Progenitor cell of endocrine pancreas (in vitro differentiated cells): ENCODE measurements at regions not wholly inside any gene's neighbourhood (a gene's known extent, or its start where the extent isn't known, plus 50 kb on each side); places are given as distances from the start of the nearest gene placed in this dataset.

ENCODE experiments used
- DNase-seq: peaks from one replicate; pipeline ENCODE4 v3.0.0; 2021; ENCODE audit warnings: low spot score; ENCODE audit not compliant: unreplicated experiment
- H3K27ac Mint-ChIP-seq: 2 replicates; pipeline ENCODE4 v1.8.0; 2021; ENCODE audit warnings: mild to moderate bottlenecking, moderate library complexity, mixed read lengths
- H3K27me3 Mint-ChIP-seq: 2 replicates; pipeline ENCODE4 v1.8.0; 2021; ENCODE audit warnings: mixed read lengths
- H3K36me3 Mint-ChIP-seq: 2 replicates; pipeline ENCODE4 v1.8.0; 2022; ENCODE audit warnings: mixed read lengths; ENCODE audit not compliant: insufficient read depth
- H3K4me1 Mint-ChIP-seq: 2 replicates; pipeline ENCODE4 v1.8.0; 2021; ENCODE audit warnings: low read depth, mixed read lengths
- H3K4me3 Mint-ChIP-seq: 2 replicates; pipeline ENCODE4 v1.8.0; 2021; ENCODE audit warnings: low read depth, mild to moderate bottlenecking, moderate library complexity, mixed read lengths
- H3K9me3 Mint-ChIP-seq: 2 replicates; pipeline ENCODE4 v1.8.0; 2021; ENCODE audit warnings: low read depth, mixed read lengths
- TF ChIP-seq, protein P1 (sequence below): fragments of 200-600 bp; sonication (generic); IDR thresholded peaks from one replicate; pipeline ENCODE4 v1.5.0; 2021; ENCODE audit warnings: antibody characterized with exemption, mild to moderate bottlenecking; ENCODE audit not compliant: unreplicated experiment

DNA sequence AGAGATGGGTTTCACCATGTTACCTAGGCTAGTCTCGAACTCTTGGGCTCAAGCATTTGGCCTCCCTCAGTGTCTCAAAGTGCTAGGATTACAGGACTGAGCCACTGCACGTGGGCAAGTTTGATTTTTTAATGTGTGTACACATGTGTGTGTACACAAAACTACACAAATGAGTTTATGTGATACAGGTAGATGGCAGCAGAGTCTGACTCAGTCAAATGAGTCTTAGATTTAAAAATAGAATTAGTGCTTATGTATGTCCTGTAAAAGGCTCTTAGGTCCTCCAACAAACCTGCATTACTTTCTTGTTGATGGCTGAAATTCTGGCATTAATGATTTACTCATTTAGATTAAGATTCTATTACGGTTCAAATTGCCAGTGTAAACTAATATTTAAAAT, 293.7 kb downstream of the PCDH17 start:
- TF ChIP-seq, protein P1, sequence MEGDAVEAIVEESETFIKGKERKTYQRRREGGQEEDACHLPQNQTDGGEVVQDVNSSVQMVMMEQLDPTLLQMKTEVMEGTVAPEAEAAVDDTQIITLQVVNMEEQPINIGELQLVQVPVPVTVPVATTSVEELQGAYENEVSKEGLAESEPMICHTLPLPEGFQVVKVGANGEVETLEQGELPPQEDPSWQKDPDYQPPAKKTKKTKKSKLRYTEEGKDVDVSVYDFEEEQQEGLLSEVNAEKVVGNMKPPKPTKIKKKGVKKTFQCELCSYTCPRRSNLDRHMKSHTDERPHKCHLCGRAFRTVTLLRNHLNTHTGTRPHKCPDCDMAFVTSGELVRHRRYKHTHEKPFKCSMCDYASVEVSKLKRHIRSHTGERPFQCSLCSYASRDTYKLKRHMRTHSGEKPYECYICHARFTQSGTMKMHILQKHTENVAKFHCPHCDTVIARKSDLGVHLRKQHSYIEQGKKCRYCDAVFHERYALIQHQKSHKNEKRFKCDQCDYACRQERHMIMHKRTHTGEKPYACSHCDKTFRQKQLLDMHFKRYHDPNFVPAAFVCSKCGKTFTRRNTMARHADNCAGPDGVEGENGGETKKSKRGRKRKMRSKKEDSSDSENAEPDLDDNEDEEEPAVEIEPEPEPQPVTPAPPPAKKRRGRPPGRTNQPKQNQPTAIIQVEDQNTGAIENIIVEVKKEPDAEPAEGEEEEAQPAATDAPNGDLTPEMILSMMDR = no peak
- H3K27me3 Mint-ChIP-seq = no peaks in the 10 kb centered on the region
- no peaks in the 10 kb centered on the region for H3K36me3 Mint-ChIP-seq
- no peaks in the 10 kb centered on the region for H3K9me3 Mint-ChIP-seq
- no peak for DNase-seq
- H3K27ac Mint-ChIP-seq = no peak overlapping the region
- H3K4me1 Mint-ChIP-seq = peaks cover 12% of the 10 kb centered on the region
- H3K4me3 Mint-ChIP-seq = no peak overlapping the region

DNA sequence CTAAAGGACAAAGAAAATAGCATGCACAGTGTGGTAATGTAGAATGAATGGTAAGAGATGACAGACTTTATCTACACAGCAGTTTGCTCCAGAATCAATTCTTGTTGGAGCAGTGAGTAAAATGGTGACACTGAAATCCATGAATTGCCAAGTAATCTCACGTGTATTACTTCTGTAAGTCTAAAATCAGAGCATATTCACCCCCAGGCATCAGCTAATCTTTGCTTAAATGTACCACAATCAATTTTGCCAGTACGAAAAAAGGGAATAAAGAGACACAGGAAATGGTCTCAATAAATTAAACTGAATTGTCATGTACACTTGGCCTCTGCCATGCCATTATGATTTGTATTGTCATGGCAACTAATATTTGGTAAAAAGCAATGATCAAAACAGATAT, 294.2 kb downstream of the PCDH17 start:
- Mint-ChIP-seq H3K27me3 (no peaks in the 10 kb centered on the region), H3K4me3 (no peak overlapping the region), H3K4me1 (peaks cover 9% of the 10 kb centered on the region), H3K36me3 (no peaks in the 10 kb centered on the region), H3K9me3 (no peaks in the 10 kb centered on the region), H3K27ac (no peak overlapping the region)
- no peak for DNase-seq
- TF ChIP-seq, protein P1 = no peak

DNA sequence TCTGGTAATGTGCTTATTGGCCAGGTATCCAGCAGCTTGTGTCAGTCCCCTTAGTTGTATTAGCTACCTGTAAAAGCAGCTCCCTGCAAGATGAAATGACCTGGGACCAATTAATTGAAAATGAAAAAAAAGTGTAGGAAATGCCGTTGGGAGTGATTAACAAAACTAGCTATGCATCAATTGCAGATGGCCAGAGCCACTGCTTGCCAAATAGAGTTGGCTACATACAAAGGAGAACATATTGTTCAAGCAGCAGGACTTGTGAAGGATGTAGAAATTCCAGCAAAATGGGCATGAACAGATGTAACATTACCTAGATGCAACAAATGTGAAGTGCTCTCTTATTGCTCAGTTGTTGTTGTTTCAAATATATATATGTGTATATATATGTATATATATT, 300.5 kb downstream of the PCDH17 start:
- no peak for DNase-seq
- Mint-ChIP-seq H3K27me3 (no peaks in the 10 kb centered on the region), H3K27ac (no peak overlapping the region), H3K9me3 (peaks cover 3% of the 10 kb centered on the region), H3K36me3 (no peaks in the 10 kb centered on the region), H3K4me1 (no peaks in the 10 kb centered on the region), H3K4me3 (no peak overlapping the region)
- TF ChIP-seq, protein P1 = no peak

DNA sequence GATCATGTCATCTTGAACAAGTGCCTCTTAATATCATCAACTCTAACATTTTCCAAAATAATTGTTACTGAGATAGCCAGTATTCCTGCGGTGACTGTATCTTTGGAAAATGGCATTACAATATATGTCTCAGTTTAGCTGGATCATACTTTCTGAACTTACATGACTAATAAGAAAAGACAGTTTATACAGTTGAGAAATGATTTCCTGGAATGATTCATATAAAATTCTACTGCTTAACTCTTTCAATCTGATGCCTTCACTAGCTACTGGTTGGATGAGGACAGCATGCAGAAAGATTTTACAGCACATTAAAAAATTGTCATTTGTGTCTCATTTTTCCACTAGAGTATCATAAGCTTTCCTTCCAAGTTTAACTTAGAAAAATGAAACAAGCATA, 302.1 kb downstream of the PCDH17 start:
- DNase-seq = no peak
- peaks cover 3% of the 10 kb centered on the region for H3K9me3 Mint-ChIP-seq
- H3K36me3 Mint-ChIP-seq = no peaks in the 10 kb centered on the region
- TF ChIP-seq, protein P1 = no peak
- no peaks in the 10 kb centered on the region for H3K4me1 Mint-ChIP-seq
- H3K4me3 Mint-ChIP-seq = no peak overlapping the region
- no peaks in the 10 kb centered on the region for H3K27me3 Mint-ChIP-seq
- H3K27ac Mint-ChIP-seq = no peak overlapping the region

DNA sequence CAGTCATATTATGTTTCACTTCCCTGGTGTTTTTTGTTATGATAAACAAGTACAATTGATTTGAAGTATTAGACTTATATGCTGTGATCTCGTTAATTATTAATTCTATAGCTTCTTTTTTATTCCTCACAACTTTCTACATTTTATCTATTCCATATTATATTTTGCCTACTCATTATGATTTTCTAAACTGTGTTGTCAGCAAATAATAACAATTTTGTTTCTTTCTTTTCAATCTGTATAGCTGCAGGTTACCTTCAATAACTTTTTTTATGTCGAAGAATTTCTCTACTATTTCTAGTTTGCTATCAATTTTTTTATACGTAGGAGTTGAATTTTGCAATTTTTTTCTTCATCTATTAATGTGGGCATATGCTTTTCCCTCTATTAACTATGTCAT, 304.4 kb downstream of the PCDH17 start:
- Mint-ChIP-seq H3K27me3 (no peaks in the 10 kb centered on the region), H3K9me3 (peaks cover 3% of the 10 kb centered on the region), H3K4me1 (peaks cover 5% of the 10 kb centered on the region), H3K36me3 (no peaks in the 10 kb centered on the region), H3K27ac (no peak overlapping the region), H3K4me3 (no peak overlapping the region)
- DNase-seq = no peak
- TF ChIP-seq, protein P1 = no peak

DNA sequence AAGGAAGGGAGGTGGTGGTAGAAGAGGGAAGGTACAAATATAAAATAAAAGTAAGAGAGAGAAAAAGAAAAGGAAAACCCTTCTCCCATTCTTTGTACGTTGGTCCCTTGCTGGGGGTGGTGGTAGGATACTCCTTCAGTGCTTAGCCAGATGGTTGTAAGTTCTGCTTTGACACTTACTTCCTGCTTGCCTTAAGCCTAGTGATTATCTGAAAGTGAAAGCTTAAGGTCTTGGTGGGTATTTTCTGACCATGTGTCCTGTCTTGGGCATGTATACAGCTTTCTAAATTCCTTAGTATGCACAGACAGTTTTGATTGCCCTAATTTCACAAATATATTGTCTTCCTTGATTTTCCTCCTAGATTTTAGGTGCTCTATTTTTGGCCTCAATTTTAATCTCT, 314.8 kb downstream of the PCDH17 start:
- Mint-ChIP-seq H3K27ac (no peak overlapping the region), H3K4me1 (peaks cover 4% of the 10 kb centered on the region)

More for the DNA sequence above, 314.8 kb downstream of the PCDH17 start:
- H3K4me3 Mint-ChIP-seq = no peak overlapping the region
- H3K36me3 Mint-ChIP-seq = peaks cover 2% of the 10 kb centered on the region
- H3K9me3 Mint-ChIP-seq = peaks cover 9% of the 10 kb centered on the region
- DNase-seq = no peak
- H3K27me3 Mint-ChIP-seq = no peaks in the 10 kb centered on the region
- TF ChIP-seq, protein P1 = no peak
